Vagina (tissue), 2 donors: ENCODE measurements at regions not wholly inside any gene's neighbourhood (a gene's known extent, or its start where the extent isn't known, plus 50 kb on each side); places are given as distances from the start of the nearest gene placed in this dataset.

Source experiments
- DNase-seq, 2 donors: peaks; one replicate each; pipeline ENCODE4 v3.0.0-alpha.2; 2017; ENCODE audit errors: extremely low spot score in 2 of 2
- H3K27ac ChIP-seq: fragments of 200-600 bp; sonication (generic); one replicate; pipeline ENCODE4 v1.5.1; 2019
- H3K27me3 ChIP-seq: fragments of 200-600 bp; sonication (generic); one replicate; pipeline ENCODE4 v1.5.1; 2019
- H3K36me3 ChIP-seq, 2 donors: fragments of 200-600 bp; sonication (generic); one replicate each; pipeline ENCODE4 v1.5.1; 2017 to 2019
- H3K4me1 ChIP-seq: fragments of 200-600 bp; sonication (generic); one replicate; pipeline ENCODE4 v1.5.1; 2019
- H3K4me3 ChIP-seq, 2 donors: fragments of 200-600 bp; sonication (generic); 1 replicate in 1 of 2; 2 replicates in 1 of 2; pipeline ENCODE4 v1.5.1; 2016 to 2019
- H3K9me3 ChIP-seq: fragments of 200-600 bp; sonication (generic); one replicate; pipeline ENCODE4 v1.5.1; 2019
- CTCF ChIP-seq, 3 experiments: fragments of 450-650 bp in 2 of 3; fragments of 200-600 bp in 1 of 3; sonication (generic) in 1 of 3; IDR thresholded peaks; one replicate each; pipeline ENCODE4 v1.5.1; 2017 to 2019; ENCODE audit warnings: antibody characterized with exemption in 3 of 3, mild to moderate bottlenecking in 2 of 3, moderate library complexity in 2 of 3
- POLR2A ChIP-seq, 2 donors: fragments of 450-650 bp; IDR thresholded peaks; one replicate each; pipeline ENCODE4 v1.6.1; 2017; ENCODE audit warnings: antibody characterized with exemption in 2 of 2, mild to moderate bottlenecking in 2 of 2, moderate library complexity in 2 of 2
- POLR2AphosphoS5 ChIP-seq, 2 donors: sonication (generic); formaldehyde crosslinking; IDR thresholded peaks; one replicate each; pipeline ENCODE4 v1.9.0; 2017; ENCODE audit warnings: antibody characterized with exemption in 2 of 2, mild to moderate bottlenecking in 2 of 2, low read depth in 1 of 2; ENCODE audit not compliant: insufficient read depth in 1 of 2
- intact Hi-C: fragments of 100-400 bp; cut with DNase I; formaldehyde crosslinking; loops from one replicate; pipeline ENCODE4 v1.15.1; 2023

- Histone ChIP-seq H3K4me3 (no peak overlapping the region), H3K4me1 (no peaks in the 10 kb centered on the region), H3K9me3 (no peaks in the 10 kb centered on the region), H3K27ac (no peak overlapping the region), H3K36me3 (no peaks in the 10 kb centered on the region), H3K27me3 (no peaks in the 10 kb centered on the region)
- intact Hi-C loops = no loop called here
- no peak for TF ChIP-seq POLR2AphosphoS5 (IDR thresholded peaks at IDR 0.05; ENCODE audit: insufficient read depth in 1 of 2, low read depth in 1 of 2)
- no peak for TF ChIP-seq POLR2A (IDR thresholded peaks at IDR 0.05)
- no peak for TF ChIP-seq CTCF (IDR thresholded peaks at IDR 0.05)
- no peak for DNase-seq
Measured at GRCh38 chr2:6073191-6074088, 381.3 kb downstream of the SOX11 start.

- TF ChIP-seq POLR2A (IDR thresholded peaks at IDR 0.05) (no peak), POLR2AphosphoS5 (IDR thresholded peaks at IDR 0.05; ENCODE audit: insufficient read depth in 1 of 2, low read depth in 1 of 2) (no peak), CTCF (IDR thresholded peaks at IDR 0.05) (no peak)
Measured at GRCh38 chr2:6074089-6074643, 382.0 kb downstream of the SOX11 start.

GRCh38 chr2:6077585-6077984, 385.4 kb downstream of the SOX11 start:
- Histone ChIP-seq H3K9me3 (no peaks in the 10 kb centered on the region), H3K4me3 (no peak overlapping the region), H3K27ac (no peak overlapping the region)

More at GRCh38 chr2:6074089-6074643, 382.0 kb downstream of the SOX11 start:
- H3K4me1 ChIP-seq = no peaks in the 10 kb centered on the region
- intact Hi-C loops = no loop called here
- H3K27ac ChIP-seq = no peak overlapping the region
- no peak overlapping the region for H3K4me3 ChIP-seq
- no peaks in the 10 kb centered on the region for H3K9me3 ChIP-seq
- no peak for DNase-seq
- no peaks in the 10 kb centered on the region for H3K27me3 ChIP-seq
- H3K36me3 ChIP-seq = no peaks in the 10 kb centered on the region

GRCh38 chr2:6078414-6078813, 386.2 kb downstream of the SOX11 start:
- intact Hi-C loops = no loop called here
- H3K36me3 ChIP-seq = no peaks in the 10 kb centered on the region
- no peak overlapping the region for H3K27ac ChIP-seq
- DNase-seq = no peak
- no peaks in the 10 kb centered on the region for H3K9me3 ChIP-seq
- no peak overlapping the region for H3K4me3 ChIP-seq
- H3K27me3 ChIP-seq = no peaks in the 10 kb centered on the region
- H3K4me1 ChIP-seq = no peaks in the 10 kb centered on the region
- TF ChIP-seq POLR2A (IDR thresholded peaks at IDR 0.05) (no peak), POLR2AphosphoS5 (IDR thresholded peaks at IDR 0.05; ENCODE audit: insufficient read depth in 1 of 2, low read depth in 1 of 2) (no peak), CTCF (IDR thresholded peaks at IDR 0.05) (no peak)

More at GRCh38 chr2:6077585-6077984, 385.4 kb downstream of the SOX11 start:
- TF ChIP-seq POLR2A (IDR thresholded peaks at IDR 0.05) (no peak), POLR2AphosphoS5 (IDR thresholded peaks at IDR 0.05; ENCODE audit: insufficient read depth in 1 of 2, low read depth in 1 of 2) (no peak), CTCF (IDR thresholded peaks at IDR 0.05) (no peak)
- Histone ChIP-seq H3K27me3 (no peaks in the 10 kb centered on the region), H3K36me3 (no peaks in the 10 kb centered on the region), H3K4me1 (no peaks in the 10 kb centered on the region)
- intact Hi-C loops = no loop called here
- DNase-seq = no peak

GRCh38 chr2:6079405-6079804, 387.2 kb downstream of the SOX11 start:
- H3K27me3 ChIP-seq = no peaks in the 10 kb centered on the region
- H3K36me3 ChIP-seq = no peaks in the 10 kb centered on the region
- H3K4me1 ChIP-seq = no peaks in the 10 kb centered on the region
- intact Hi-C loops = no loop called here
- TF ChIP-seq POLR2AphosphoS5 (IDR thresholded peaks at IDR 0.05; ENCODE audit: insufficient read depth in 1 of 2, low read depth in 1 of 2) = no peak
- no peak for TF ChIP-seq CTCF (IDR thresholded peaks at IDR 0.05)
- no peak for TF ChIP-seq POLR2A (IDR thresholded peaks at IDR 0.05)
- no peaks in the 10 kb centered on the region for H3K9me3 ChIP-seq
- no peak overlapping the region for H3K27ac ChIP-seq
- no peak for DNase-seq
- H3K4me3 ChIP-seq = no peak overlapping the region
